GM10266 (cell line): ENCODE measurements at regions not wholly inside any gene's neighbourhood (a gene's known extent, or its start where the extent isn't known, plus 50 kb on each side); places are given as distances from the start of the nearest gene placed in this dataset.

ENCODE experiments used
- DNase-seq: peaks from one replicate; pipeline ENCODE4 v3.0.0; 2012; ENCODE audit errors: extremely low spot score
- TF ChIP-seq, protein P1 (sequence below): IDR thresholded peaks from 2 replicates; pipeline ENCODE4 v1.5.1; 2012; ENCODE audit warnings: mild to moderate bottlenecking, low read depth; ENCODE audit not compliant: control insufficient read depth, insufficient read depth; ENCODE audit errors: missing control alignments

DNA sequence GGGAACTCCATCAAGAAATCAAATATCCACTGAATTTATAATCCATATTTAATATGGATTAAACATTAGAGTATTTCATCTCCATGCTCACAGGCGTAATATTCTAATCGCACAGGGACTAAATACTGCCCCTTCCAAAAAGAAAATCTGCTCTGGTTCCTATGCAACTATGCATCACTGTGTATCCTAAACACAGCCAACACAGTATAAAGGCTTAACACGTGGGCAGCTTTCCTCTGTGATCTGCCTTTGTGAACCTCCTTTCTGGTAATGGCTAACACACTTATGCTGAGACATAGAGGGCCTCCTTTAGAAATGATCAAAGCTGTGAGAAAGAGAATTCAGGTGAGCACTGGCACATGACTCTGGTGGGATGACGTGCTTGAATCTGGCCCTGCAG is 110.2 kb downstream of the RAB11FIP2 start:
- no peak for DNase-seq

DNA sequence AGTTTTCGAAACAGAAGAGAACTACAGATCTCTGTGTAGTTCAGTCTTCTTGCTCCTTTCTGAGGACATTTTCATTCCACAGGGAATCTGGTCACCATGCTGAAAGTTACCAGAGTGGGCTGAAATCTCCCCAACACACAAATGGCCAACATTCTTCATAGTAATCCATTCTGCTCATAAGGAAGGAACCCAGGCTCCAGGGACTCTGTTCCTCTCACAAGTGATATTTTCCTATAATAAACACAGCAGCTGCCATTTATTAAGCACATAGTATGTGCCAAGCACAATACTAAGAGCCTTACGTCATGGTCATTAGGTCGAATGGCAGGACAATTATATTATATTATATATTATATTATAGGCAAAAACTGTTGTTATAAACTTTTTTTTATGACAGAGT is 109.8 kb downstream of the RAB11FIP2 start:
- TF ChIP-seq, protein P1, sequence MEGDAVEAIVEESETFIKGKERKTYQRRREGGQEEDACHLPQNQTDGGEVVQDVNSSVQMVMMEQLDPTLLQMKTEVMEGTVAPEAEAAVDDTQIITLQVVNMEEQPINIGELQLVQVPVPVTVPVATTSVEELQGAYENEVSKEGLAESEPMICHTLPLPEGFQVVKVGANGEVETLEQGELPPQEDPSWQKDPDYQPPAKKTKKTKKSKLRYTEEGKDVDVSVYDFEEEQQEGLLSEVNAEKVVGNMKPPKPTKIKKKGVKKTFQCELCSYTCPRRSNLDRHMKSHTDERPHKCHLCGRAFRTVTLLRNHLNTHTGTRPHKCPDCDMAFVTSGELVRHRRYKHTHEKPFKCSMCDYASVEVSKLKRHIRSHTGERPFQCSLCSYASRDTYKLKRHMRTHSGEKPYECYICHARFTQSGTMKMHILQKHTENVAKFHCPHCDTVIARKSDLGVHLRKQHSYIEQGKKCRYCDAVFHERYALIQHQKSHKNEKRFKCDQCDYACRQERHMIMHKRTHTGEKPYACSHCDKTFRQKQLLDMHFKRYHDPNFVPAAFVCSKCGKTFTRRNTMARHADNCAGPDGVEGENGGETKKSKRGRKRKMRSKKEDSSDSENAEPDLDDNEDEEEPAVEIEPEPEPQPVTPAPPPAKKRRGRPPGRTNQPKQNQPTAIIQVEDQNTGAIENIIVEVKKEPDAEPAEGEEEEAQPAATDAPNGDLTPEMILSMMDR, result no peak
- no peak for DNase-seq

More for the DNA sequence above, 110.2 kb downstream of the RAB11FIP2 start:
- TF ChIP-seq, protein P1, result no peak

DNA sequence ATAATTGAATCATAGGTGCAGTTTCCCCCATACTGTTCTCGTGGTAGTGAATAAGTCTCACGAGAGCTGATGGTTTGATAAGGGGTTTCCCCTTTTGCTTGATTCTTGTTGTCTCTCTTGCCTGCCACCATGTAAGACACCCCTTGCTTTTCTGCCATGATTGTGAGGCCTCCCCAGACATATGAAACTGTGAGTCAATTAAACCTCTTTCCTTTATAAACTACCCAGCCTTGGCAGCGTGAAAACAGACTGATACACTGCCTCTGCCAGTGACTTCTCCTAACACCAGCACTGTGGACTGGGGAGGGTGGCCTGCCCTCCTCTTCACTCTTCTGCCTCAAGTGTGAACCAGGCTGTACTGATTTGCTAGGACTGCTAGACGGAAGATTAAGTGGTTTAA is 108.6 kb downstream of the RAB11FIP2 start:
- DNase-seq, result no peak
- TF ChIP-seq, protein P1, result no peak

DNA sequence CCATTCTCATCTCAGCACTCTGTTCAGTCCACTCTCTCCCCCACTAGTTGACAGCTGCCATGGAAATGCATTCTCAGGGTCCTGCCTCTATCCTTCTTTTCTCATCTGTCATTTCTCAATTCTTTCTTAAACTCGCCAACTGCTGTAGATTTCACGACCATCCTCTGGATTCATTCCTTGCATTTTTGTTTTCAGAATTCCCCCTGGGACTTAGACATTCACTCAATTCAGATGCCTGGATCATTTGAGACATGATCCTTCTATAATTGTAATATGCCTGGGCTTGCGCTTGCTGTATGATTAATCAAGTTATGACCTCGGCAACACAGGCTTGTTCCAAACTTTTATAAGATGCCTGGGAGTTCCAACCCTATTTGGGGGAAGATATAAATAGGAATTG is 104.5 kb downstream of the RAB11FIP2 start:
- TF ChIP-seq, protein P1, result no peak
- no peak for DNase-seq

DNA sequence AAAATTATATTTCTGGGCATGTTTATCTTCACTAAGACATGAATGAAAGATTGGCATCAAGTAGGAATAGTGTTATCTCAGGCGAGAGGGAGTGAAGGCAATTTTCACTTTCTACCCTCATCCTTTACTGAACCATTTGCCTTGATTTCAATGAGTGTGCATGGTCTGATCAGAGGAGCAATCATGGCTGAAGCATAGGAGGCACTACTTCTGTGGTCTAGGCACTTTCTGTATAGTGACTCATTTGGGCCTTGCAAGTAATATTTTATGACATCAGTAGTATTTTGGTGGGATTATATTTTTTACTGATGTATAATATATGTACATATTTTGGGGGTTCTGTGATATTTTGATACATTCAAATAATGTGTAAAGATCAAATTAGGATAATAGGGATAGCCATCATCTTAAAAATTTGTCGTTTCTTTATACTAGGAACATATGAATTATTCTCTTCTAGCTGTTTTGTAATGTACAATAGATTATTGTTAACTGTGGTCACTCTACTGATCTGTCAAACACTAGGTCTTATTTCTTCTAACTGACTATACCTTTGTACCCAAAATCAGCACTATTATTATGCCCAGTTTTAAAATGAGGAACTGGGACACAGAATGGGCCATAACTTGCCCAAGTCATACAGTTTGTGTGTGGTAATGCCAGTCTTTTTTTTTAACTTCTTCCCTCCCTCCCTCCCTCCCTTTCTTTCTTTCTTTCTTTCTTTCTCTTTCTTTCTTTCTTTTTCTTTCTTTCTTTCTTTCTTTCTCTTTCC is 101.9 kb downstream of the RAB11FIP2 start:
- no peak for DNase-seq
- TF ChIP-seq, protein P1, result no peak

DNA sequence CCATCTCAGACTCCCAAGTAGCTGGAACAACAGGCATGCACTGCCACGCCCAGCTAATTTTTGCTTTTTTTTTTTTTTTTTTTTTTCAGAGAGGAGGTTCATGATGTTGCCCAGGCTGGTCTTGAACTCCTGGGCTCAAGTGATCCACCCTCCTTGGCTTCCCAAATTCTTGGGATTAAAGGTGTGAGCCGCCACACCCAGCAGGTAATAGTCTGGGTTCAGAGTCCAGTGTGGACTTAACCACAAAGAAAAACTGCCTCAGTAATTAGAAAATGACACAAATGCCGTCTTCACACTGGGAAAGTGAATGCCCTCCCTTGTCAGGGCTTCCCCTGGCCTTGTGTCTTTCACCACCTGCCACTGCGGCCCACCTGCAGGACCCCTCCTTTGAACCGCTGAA is 101.1 kb downstream of the RAB11FIP2 start:
- TF ChIP-seq, protein P1, result no peak
- no peak for DNase-seq

DNA sequence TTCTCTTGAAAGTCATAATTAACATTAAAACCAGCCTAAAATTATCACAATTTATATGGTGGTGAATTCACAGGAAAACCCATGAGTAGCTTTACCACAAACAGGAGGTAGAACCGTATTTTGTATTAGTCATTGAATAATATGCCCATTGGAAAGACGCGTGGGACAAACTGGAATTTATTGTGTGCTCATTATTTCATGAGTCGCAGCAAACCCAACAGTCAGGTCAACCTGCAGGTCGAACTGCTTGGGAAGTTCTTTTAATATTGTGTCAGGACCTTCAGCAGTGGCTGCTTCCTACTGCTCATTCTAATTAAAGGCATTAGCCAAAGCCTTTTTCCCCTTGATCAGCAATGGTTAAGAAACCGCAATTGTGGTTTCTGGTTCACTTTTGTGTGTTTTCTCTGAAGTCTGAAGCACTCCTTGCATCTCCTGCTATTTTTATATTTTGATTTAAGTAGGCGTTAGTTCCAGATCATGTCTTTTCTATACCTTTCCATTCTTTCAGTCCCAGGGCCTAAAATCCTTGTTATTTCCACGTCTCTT is 100.1 kb downstream of the RAB11FIP2 start:
- TF ChIP-seq, protein P1, result no peak
- DNase-seq, result no peak
